ENCODE measurements at regions not wholly inside any gene's neighbourhood (a gene's known extent, or its start where the extent isn't known, plus 50 kb on each side); places are given as distances from the start of the nearest gene placed in this dataset.

DNA sequence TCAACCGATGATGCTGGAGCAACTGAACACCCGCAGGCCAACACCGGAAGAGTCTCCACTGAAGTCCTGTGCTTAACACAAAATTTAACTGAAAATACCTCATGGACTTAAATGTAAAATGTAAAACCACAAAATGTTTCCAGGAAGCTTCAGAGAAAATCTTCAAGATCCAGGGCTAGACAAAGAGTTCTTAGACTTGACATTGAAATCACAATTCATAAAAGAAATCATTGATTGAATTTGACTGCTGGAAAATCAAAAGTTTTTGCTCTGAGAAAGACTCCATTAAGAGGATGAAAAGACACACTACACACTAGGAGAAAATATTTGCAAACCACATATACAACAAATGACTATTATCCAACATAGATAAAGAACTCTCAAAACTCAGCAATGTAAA lies 234.7 kb upstream of the PPP2R2D start:
- H3K4me1 ChIP-seq (ENCODE audit: insufficient read depth) = no peaks in the 10 kb centered on the region
- WGBS (ENCODE audit: low lambda C conversion rate, missing lambda C conversion rate) = 95% methylated on average over 3 of the region's 3 CpGs
- H3K36me3 ChIP-seq (replicated peaks; ENCODE audit: insufficient read depth, low read depth) = no peaks in the 10 kb centered on the region
- H2AFZ ChIP-seq = no peak overlapping the region
- H3K9me2 ChIP-seq (replicated peaks; ENCODE audit: insufficient read depth) = no peaks in the 10 kb centered on the region
- no peak for DNase-seq (ENCODE audit: low spot score)
- no peak overlapping the region for H3K4me3 ChIP-seq
- no peak overlapping the region for H3K27ac ChIP-seq
- TF ChIP-seq EZH2phosphoT487 (IDR thresholded peaks at IDR 0.05; ENCODE audit: low read depth, severe bottlenecking, unreplicated experiment) (no peak), EZH2 (IDR thresholded peaks at IDR 0.05; ENCODE audit: borderline replicate concordance) (no peak)
- TF ChIP-seq, protein P1, sequence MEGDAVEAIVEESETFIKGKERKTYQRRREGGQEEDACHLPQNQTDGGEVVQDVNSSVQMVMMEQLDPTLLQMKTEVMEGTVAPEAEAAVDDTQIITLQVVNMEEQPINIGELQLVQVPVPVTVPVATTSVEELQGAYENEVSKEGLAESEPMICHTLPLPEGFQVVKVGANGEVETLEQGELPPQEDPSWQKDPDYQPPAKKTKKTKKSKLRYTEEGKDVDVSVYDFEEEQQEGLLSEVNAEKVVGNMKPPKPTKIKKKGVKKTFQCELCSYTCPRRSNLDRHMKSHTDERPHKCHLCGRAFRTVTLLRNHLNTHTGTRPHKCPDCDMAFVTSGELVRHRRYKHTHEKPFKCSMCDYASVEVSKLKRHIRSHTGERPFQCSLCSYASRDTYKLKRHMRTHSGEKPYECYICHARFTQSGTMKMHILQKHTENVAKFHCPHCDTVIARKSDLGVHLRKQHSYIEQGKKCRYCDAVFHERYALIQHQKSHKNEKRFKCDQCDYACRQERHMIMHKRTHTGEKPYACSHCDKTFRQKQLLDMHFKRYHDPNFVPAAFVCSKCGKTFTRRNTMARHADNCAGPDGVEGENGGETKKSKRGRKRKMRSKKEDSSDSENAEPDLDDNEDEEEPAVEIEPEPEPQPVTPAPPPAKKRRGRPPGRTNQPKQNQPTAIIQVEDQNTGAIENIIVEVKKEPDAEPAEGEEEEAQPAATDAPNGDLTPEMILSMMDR (IDR thresholded peaks at IDR 0.05; ENCODE audit: poor library complexity) = no peak
- H3K27me3 ChIP-seq = no peaks in the 10 kb centered on the region
- no peaks in the 10 kb centered on the region for H3K79me2 ChIP-seq
- H3K4me2 ChIP-seq = no peak overlapping the region
- H4K20me1 ChIP-seq (ENCODE audit: insufficient read depth, poor library complexity, severe bottlenecking) = no peaks in the 10 kb centered on the region
- H3K9me3 ChIP-seq (ENCODE audit: low read depth) = no peaks in the 10 kb centered on the region

DNA sequence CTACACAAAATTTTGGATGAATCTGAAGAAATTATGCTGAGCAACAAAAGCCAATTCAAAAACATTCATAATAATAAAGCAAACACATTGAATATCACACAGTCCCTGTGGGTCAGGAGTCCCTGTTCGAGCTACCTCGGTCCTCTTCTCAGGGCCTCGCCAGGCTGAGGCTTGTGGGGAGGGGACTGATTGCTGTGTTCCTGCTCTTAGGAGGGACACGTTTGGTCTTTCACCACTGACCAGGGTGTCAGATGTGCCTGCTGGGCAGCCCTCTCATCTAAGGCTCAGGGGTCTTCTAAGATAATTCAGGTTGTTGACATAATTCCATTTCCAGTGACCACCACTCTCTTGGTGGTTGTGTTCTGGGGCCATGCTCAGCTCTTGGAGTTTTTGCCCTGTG lies 233.8 kb upstream of the PPP2R2D start:
- DNase-seq (ENCODE audit: low spot score) = no peak
- H3K9me2 ChIP-seq (replicated peaks; ENCODE audit: insufficient read depth) = no peaks in the 10 kb centered on the region
- H3K4me2 ChIP-seq = no peak overlapping the region
- no peaks in the 10 kb centered on the region for H3K36me3 ChIP-seq (replicated peaks; ENCODE audit: insufficient read depth, low read depth)
- 86% methylated on average over 4 of the region's 4 CpGs for WGBS (ENCODE audit: low lambda C conversion rate, missing lambda C conversion rate)
- H2AFZ ChIP-seq = no peak overlapping the region
- no peaks in the 10 kb centered on the region for H3K4me1 ChIP-seq (ENCODE audit: insufficient read depth)
- no peaks in the 10 kb centered on the region for H3K27me3 ChIP-seq
- no peaks in the 10 kb centered on the region for H3K9me3 ChIP-seq (ENCODE audit: low read depth)
- H3K4me3 ChIP-seq = no peak overlapping the region
- H4K20me1 ChIP-seq (ENCODE audit: insufficient read depth, poor library complexity, severe bottlenecking) = no peaks in the 10 kb centered on the region
- no peaks in the 10 kb centered on the region for H3K79me2 ChIP-seq
- TF ChIP-seq, protein P1 (IDR thresholded peaks at IDR 0.05; ENCODE audit: poor library complexity) = no peak
- TF ChIP-seq EZH2phosphoT487 (IDR thresholded peaks at IDR 0.05; ENCODE audit: low read depth, severe bottlenecking, unreplicated experiment) = no peak
- no peak for TF ChIP-seq EZH2 (IDR thresholded peaks at IDR 0.05; ENCODE audit: borderline replicate concordance)
- H3K27ac ChIP-seq = no peak overlapping the region

DNA sequence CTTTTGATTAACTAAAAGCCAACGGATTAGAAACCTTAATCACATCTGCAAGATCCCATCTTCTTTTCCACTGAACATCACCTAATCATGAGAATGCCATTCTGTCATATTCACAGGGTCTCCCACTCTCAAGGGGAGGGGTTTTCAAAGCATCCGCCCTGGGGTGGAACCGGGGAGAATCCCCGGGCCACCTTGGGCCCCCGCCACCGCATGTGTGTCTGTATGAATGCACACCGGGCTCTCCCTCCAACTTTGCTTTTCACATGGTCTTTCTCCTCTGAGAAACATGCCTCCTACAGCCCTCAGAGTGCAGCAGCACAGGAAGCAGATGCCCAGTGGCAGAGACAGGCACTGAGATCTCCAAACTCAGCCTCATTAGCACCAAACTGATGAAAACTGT lies 233.2 kb upstream of the PPP2R2D start:
- H3K4me2 ChIP-seq = no peak overlapping the region
- no peak for DNase-seq (ENCODE audit: low spot score)
- no peaks in the 10 kb centered on the region for H3K79me2 ChIP-seq
- TF ChIP-seq, protein P1 (IDR thresholded peaks at IDR 0.05; ENCODE audit: poor library complexity) = no peak
- no peak for TF ChIP-seq EZH2 (IDR thresholded peaks at IDR 0.05; ENCODE audit: borderline replicate concordance)
- no peak for TF ChIP-seq EZH2phosphoT487 (IDR thresholded peaks at IDR 0.05; ENCODE audit: low read depth, severe bottlenecking, unreplicated experiment)
- no peak overlapping the region for H3K4me3 ChIP-seq
- no peak overlapping the region for H2AFZ ChIP-seq
- H3K36me3 ChIP-seq (replicated peaks; ENCODE audit: insufficient read depth, low read depth) = no peaks in the 10 kb centered on the region
- no peak overlapping the region for H3K27ac ChIP-seq
- WGBS (ENCODE audit: low lambda C conversion rate, missing lambda C conversion rate) = 80% methylated on average over 7 of the region's 7 CpGs
- no peaks in the 10 kb centered on the region for H4K20me1 ChIP-seq (ENCODE audit: insufficient read depth, poor library complexity, severe bottlenecking)
- H3K27me3 ChIP-seq = no peaks in the 10 kb centered on the region
- H3K9me3 ChIP-seq (ENCODE audit: low read depth) = no peaks in the 10 kb centered on the region
- H3K9me2 ChIP-seq (replicated peaks; ENCODE audit: insufficient read depth) = no peaks in the 10 kb centered on the region
- H3K4me1 ChIP-seq (ENCODE audit: insufficient read depth) = no peaks in the 10 kb centered on the region

DNA sequence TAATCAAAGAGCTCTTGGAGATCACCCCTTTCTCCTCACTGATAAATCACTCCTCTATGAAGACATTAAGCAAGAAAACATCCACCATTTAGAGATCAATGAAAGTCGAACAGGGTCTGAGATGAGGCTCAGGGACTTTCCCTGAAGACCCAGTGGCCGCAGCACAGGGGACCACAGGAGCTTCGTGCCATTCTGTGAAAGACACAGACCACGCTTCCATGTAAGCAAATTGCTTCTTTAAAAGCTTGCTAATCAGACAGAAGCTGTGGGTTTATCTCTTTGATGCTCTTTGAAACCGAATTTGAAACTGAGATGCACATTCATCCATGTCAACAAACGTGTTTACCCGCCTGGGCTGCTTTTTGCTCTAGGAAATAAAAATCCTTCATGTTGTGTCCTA lies 231.9 kb upstream of the PPP2R2D start:
- Histone ChIP-seq H3K79me2 (no peaks in the 10 kb centered on the region), H3K27ac (no peak overlapping the region), H2AFZ (no peak overlapping the region), H3K4me3 (no peak overlapping the region), H3K9me2 (replicated peaks; ENCODE audit: insufficient read depth) (no peaks in the 10 kb centered on the region), H3K4me1 (ENCODE audit: insufficient read depth) (no peaks in the 10 kb centered on the region), H3K36me3 (replicated peaks; ENCODE audit: insufficient read depth, low read depth) (no peaks in the 10 kb centered on the region), H4K20me1 (ENCODE audit: insufficient read depth, poor library complexity, severe bottlenecking) (no peaks in the 10 kb centered on the region), H3K27me3 (no peaks in the 10 kb centered on the region), H3K9me3 (ENCODE audit: low read depth) (no peaks in the 10 kb centered on the region), H3K4me2 (no peak overlapping the region)
- DNase-seq (ENCODE audit: low spot score) = no peak
- no peak for TF ChIP-seq EZH2phosphoT487 (IDR thresholded peaks at IDR 0.05; ENCODE audit: low read depth, severe bottlenecking, unreplicated experiment)
- TF ChIP-seq, protein P1 (IDR thresholded peaks at IDR 0.05; ENCODE audit: poor library complexity) = no peak
- no peak for TF ChIP-seq EZH2 (IDR thresholded peaks at IDR 0.05; ENCODE audit: borderline replicate concordance)
- WGBS (ENCODE audit: low lambda C conversion rate, missing lambda C conversion rate) = 71% methylated on average over 7 of the region's 7 CpGs
